ENCODE measurements at regions not wholly inside any gene's neighbourhood (a gene's known extent, or its start where the extent isn't known, plus 50 kb on each side); places are given as distances from the start of the nearest gene placed in this dataset.

DNA sequence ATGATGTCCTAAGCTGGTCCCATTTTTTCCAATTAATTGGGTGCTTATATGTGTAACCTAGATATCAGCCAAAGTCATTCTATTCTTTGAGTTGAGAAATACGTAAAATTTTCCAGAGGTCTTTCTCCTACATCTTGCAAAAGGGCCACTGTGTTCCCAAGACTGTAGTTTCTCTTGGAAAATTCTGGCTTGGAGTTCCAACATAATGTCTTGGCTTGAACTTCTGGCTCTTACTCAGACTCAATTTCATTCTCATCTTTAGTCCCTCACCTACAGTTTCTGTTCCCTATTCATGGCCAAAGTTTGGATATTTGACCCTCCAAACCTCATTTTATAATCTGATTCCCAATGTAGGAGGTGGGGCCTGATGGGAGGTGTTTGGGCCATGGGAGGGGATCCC, 201.4 kb upstream of the ARHGEF26 start:
- Histone ChIP-seq H3K27ac (ENCODE audit: low read depth in 1 of 2, low read length in 2 of 2) (no peak overlapping the region), H3K36me3 (ENCODE audit: insufficient read depth, low read length) (no peaks in the 10 kb centered on the region), H3K27me3 (ENCODE audit: control insufficient read depth in 1 of 2, insufficient read depth in 2 of 2, low read length in 2 of 2) (no peaks in the 10 kb centered on the region), H3K9me3 (ENCODE audit: control insufficient read depth in 1 of 2, insufficient read depth in 1 of 2, low read length in 2 of 2) (no peaks in the 10 kb centered on the region), H3K4me3 (ENCODE audit: low read length) (no peak overlapping the region), H3K4me1 (ENCODE audit: insufficient read depth, low read length) (no peaks in the 10 kb centered on the region)
- Mint-ChIP-seq H3K27me3 (peaks cover 22% of the 10 kb centered on the region), H3K36me3 (ENCODE audit: low read depth) (no peaks in the 10 kb centered on the region), H3K4me1 (ENCODE audit: low read depth) (no peaks in the 10 kb centered on the region), H3K27ac (no peak overlapping the region), H3K4me3 (no peak overlapping the region), H3K9me3 (no peaks in the 10 kb centered on the region)
- DNase-seq (no peak), ATAC-seq (ENCODE audit: poor library complexity) (no peak)
- CTCF ChIA-PET: no interaction called here
- intact Hi-C loops (cut with DNase I, micrococcal nuclease): loop anchor here in 1 of 2 experiments (10.0 kb wide), 1 partner anchor 895 kb away; no protein-coding TSS in a partner anchor
- TF ChIP-seq, protein P1, sequence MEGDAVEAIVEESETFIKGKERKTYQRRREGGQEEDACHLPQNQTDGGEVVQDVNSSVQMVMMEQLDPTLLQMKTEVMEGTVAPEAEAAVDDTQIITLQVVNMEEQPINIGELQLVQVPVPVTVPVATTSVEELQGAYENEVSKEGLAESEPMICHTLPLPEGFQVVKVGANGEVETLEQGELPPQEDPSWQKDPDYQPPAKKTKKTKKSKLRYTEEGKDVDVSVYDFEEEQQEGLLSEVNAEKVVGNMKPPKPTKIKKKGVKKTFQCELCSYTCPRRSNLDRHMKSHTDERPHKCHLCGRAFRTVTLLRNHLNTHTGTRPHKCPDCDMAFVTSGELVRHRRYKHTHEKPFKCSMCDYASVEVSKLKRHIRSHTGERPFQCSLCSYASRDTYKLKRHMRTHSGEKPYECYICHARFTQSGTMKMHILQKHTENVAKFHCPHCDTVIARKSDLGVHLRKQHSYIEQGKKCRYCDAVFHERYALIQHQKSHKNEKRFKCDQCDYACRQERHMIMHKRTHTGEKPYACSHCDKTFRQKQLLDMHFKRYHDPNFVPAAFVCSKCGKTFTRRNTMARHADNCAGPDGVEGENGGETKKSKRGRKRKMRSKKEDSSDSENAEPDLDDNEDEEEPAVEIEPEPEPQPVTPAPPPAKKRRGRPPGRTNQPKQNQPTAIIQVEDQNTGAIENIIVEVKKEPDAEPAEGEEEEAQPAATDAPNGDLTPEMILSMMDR (IDR thresholded peaks at IDR 0.05): no peak
- POLR2A ChIA-PET: no interaction called here

DNA sequence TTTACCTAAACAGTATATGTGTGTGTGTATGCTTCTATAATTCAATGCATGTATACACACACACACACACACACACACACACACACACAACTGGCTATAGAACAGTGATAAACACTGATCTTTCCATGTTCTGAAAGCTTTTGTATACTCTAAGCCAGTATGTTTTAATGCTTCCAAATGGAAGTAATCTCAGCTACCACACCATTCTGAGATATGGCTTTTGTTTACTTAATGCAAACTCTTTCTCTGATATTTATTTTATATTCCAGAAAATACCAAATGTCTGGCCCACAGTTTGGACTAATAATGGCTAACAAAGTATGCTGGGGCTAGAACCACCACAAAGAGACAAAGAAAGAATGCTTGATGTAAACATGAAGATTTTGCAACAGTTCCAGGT, 199.4 kb upstream of the ARHGEF26 start:
- ChIA-PET POLR2A (interaction anchor here (0.6 kb wide), 1 partner anchor 254 kb away, joined by 3 read pairs; no protein-coding TSS in a partner anchor), CTCF (no interaction called here)
- Histone ChIP-seq H3K36me3 (ENCODE audit: insufficient read depth, low read length) (no peaks in the 10 kb centered on the region), H3K27me3 (ENCODE audit: control insufficient read depth in 1 of 2, insufficient read depth in 2 of 2, low read length in 2 of 2) (no peaks in the 10 kb centered on the region), H3K4me3 (ENCODE audit: low read length) (no peak overlapping the region), H3K27ac (ENCODE audit: low read depth in 1 of 2, low read length in 2 of 2) (no peak overlapping the region), H3K9me3 (ENCODE audit: control insufficient read depth in 1 of 2, insufficient read depth in 1 of 2, low read length in 2 of 2) (no peaks in the 10 kb centered on the region), H3K4me1 (ENCODE audit: insufficient read depth, low read length) (no peaks in the 10 kb centered on the region)
- intact Hi-C loops (cut with DNase I, micrococcal nuclease): loop anchor here in 1 of 2 experiments (10.0 kb wide), 1 partner anchor 897 kb away; no protein-coding TSS in a partner anchor
- Mint-ChIP-seq H3K27ac (no peak overlapping the region), H3K27me3 (peaks cover 10% of the 10 kb centered on the region), H3K4me3 (no peak overlapping the region), H3K36me3 (ENCODE audit: low read depth) (no peaks in the 10 kb centered on the region), H3K4me1 (ENCODE audit: low read depth) (no peaks in the 10 kb centered on the region), H3K9me3 (no peaks in the 10 kb centered on the region)
- DNase-seq (no peak), ATAC-seq (ENCODE audit: poor library complexity) (no peak)
- TF ChIP-seq, protein P1 (IDR thresholded peaks at IDR 0.05): no peak

DNA sequence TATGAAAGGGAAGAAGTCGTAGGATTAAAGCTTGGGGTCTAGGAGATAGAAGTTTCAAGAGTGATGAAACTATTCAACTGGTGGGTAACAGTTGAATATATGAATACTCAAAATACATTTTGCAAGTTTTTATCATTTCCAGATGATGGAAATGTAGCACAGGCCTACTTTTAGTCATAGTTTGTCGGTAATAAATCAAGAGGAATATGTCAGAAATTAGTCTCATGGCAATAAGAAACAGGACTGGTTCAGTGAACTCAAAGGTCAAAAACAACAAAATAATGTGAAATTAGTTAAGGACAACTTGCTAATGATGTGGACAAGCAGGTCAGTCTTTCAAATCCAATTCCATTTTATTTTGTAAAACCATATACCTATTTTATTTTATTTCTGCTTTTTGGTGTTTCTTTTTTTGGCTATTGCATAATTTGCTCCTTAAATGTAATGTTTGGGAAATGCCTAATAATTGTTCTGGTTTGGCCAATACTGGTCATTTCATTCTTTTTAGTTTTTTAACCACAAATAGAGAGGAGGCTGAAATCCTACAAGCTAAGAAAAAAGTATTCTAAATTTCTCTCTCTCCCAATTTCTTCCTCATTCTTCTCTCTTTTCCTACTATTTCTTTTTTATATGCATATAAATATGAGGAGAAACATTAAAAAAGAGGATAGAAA, 195.2 kb upstream of the ARHGEF26 start:
- H3K4me1 Mint-ChIP-seq (ENCODE audit: low read depth): no peaks in the 10 kb centered on the region
- H3K9me3 Mint-ChIP-seq: no peaks in the 10 kb centered on the region
- Histone ChIP-seq H3K4me1 (ENCODE audit: insufficient read depth, low read length) (no peaks in the 10 kb centered on the region), H3K27me3 (ENCODE audit: control insufficient read depth in 1 of 2, insufficient read depth in 2 of 2, low read length in 2 of 2) (no peaks in the 10 kb centered on the region), H3K4me3 (ENCODE audit: low read length) (no peak overlapping the region), H3K9me3 (ENCODE audit: control insufficient read depth in 1 of 2, insufficient read depth in 1 of 2, low read length in 2 of 2) (no peaks in the 10 kb centered on the region), H3K27ac (ENCODE audit: low read depth in 1 of 2, low read length in 2 of 2) (no peak overlapping the region), H3K36me3 (ENCODE audit: insufficient read depth, low read length) (no peaks in the 10 kb centered on the region)
- no peak overlapping the region for H3K4me3 Mint-ChIP-seq
- H3K27me3 Mint-ChIP-seq: peaks cover 5% of the 10 kb centered on the region
- H3K36me3 Mint-ChIP-seq (ENCODE audit: low read depth): no peaks in the 10 kb centered on the region
- intact Hi-C loops (cut with DNase I, micrococcal nuclease): loop anchor here in 1 of 2 experiments (10.0 kb wide), 1 partner anchor 901 kb away; no protein-coding TSS in a partner anchor
- ChIA-PET CTCF (no interaction called here), POLR2A (no interaction called here)
- ATAC-seq (ENCODE audit: poor library complexity): no peak
- TF ChIP-seq, protein P1 (IDR thresholded peaks at IDR 0.05): no peak
- DNase-seq: no peak
- H3K27ac Mint-ChIP-seq: no peak overlapping the region
